GM21786 (cell line): ENCODE measurements at regions not wholly inside any gene's neighbourhood (a gene's known extent, or its start where the extent isn't known, plus 50 kb on each side); places are given as distances from the start of the nearest gene placed in this dataset.
"Not testable (repeated sequence)": the region's sequence is repeated elsewhere in the genome, so short reads cannot be mapped to it uniquely, and the experiment has no call there.

Source experiments
- ATAC-seq: cut with Tn5 transposase; IDR thresholded peaks from one replicate; pipeline ENCODE4 v1.9.1; 2021; ENCODE audit not compliant: unreplicated experiment

GRCh38 chr10:3955493-3955892 is 170.5 kb upstream of the KLF6 start:
- ATAC-seq: no peak

GRCh38 chr10:3954615-3955014 is 169.6 kb upstream of the KLF6 start:
- no peak for ATAC-seq

- ATAC-seq: not testable (repeated sequence)
Measured at GRCh38 chr10:3954007-3954406, 169.0 kb upstream of the KLF6 start.

GRCh38 chr10:3951993-3952392 is 167.0 kb upstream of the KLF6 start:
- no peak for ATAC-seq

- ATAC-seq: no peak
Measured at GRCh38 chr10:3950676-3951275, 165.8 kb upstream of the KLF6 start.

GRCh38 chr10:3949711-3950110 is 164.7 kb upstream of the KLF6 start:
- no peak for ATAC-seq

GRCh38 chr10:3948843-3949242 is 163.8 kb upstream of the KLF6 start:
- ATAC-seq: no peak

- ATAC-seq: no peak
Measured at GRCh38 chr10:3946234-3947229, 161.5 kb upstream of the KLF6 start.

GRCh38 chr10:3945026-3945425 is 160.0 kb upstream of the KLF6 start:
- no peak for ATAC-seq

GRCh38 chr10:3944591-3944990 is 159.6 kb upstream of the KLF6 start:
- ATAC-seq: no peak

- no peak for ATAC-seq
Measured at GRCh38 chr10:3943695-3944257, 158.8 kb upstream of the KLF6 start.

GRCh38 chr10:3942937-3943489 is 158.0 kb upstream of the KLF6 start:
- ATAC-seq: no peak

- ATAC-seq: no peak
Measured at GRCh38 chr10:3941676-3942075, 156.7 kb upstream of the KLF6 start.

- ATAC-seq: no peak
Measured at GRCh38 chr10:3936422-3937040, 151.5 kb upstream of the KLF6 start.

- no peak for ATAC-seq
Measured at GRCh38 chr10:3935933-3936359, 150.9 kb upstream of the KLF6 start.

GRCh38 chr10:3935141-3935540 is 150.1 kb upstream of the KLF6 start:
- peak; percentile 99 for ATAC-seq

GRCh38 chr10:3933733-3934132 is 148.7 kb upstream of the KLF6 start:
- ATAC-seq: no peak

GRCh38 chr10:3932597-3933375 is 147.8 kb upstream of the KLF6 start:
- no peak for ATAC-seq

GRCh38 chr10:3931901-3932300 is 146.9 kb upstream of the KLF6 start:
- ATAC-seq: no peak

GRCh38 chr10:3931224-3931623 is 146.2 kb upstream of the KLF6 start:
- no peak for ATAC-seq
